Osteoblast (primary cell): ENCODE measurements at regions not wholly inside any gene's neighbourhood (a gene's known extent, or its start where the extent isn't known, plus 50 kb on each side); places are given as distances from the start of the nearest gene placed in this dataset.

ENCODE experiments used
- DNase-seq: peaks from one replicate; pipeline ENCODE4 v3.0.0; 2011; ENCODE audit warnings: low spot score, mixed read lengths; ENCODE audit not compliant: insufficient read length; ENCODE audit errors: missing footprints
- H2AFZ ChIP-seq: 2 replicates; pipeline ENCODE4 v1.6.0; 2011; ENCODE audit warnings: mild to moderate bottlenecking, low read length
- H3K27ac ChIP-seq: 2 replicates; pipeline ENCODE4 v1.5.1; 2011; ENCODE audit warnings: mild to moderate bottlenecking, low read depth, low read length, moderate library complexity
- H3K27me3 ChIP-seq: 2 replicates; pipeline ENCODE4 v1.6.0; 2012; ENCODE audit warnings: mild to moderate bottlenecking, control low read depth, inconsistent platforms, low read length, moderate library complexity; ENCODE audit not compliant: insufficient read depth
- H3K36me3 ChIP-seq: 2 replicates; pipeline ENCODE4 v1.5.1; 2011; ENCODE audit warnings: mild to moderate bottlenecking, low read length, control low read depth, moderate library complexity; ENCODE audit not compliant: insufficient read depth
- H3K4me1 ChIP-seq: 2 replicates; pipeline ENCODE4 v1.5.1; 2011; ENCODE audit warnings: mild to moderate bottlenecking, low read length, control low read depth, moderate library complexity; ENCODE audit not compliant: insufficient read depth
- H3K4me2 ChIP-seq: 2 replicates; pipeline ENCODE4 v1.6.0; 2011; ENCODE audit warnings: mild to moderate bottlenecking, low read length; ENCODE audit not compliant: insufficient read depth
- H3K4me3 ChIP-seq: fragments of 200-600 bp; sonication (generic); 3 replicates; pipeline ENCODE4 v1.5.1; 2012; ENCODE audit warnings: mild to moderate bottlenecking, low read length, inconsistent platforms; ENCODE audit not compliant: insufficient read depth
- H3K79me2 ChIP-seq: 2 replicates; pipeline ENCODE4 v1.6.0; 2012; ENCODE audit warnings: mild to moderate bottlenecking, low read length, control low read depth, inconsistent platforms; ENCODE audit not compliant: insufficient read depth
- H3K9me3 ChIP-seq: 2 replicates; pipeline ENCODE4 v1.5.1; 2011; ENCODE audit warnings: low read depth, low read length, control low read depth
- H4K20me1 ChIP-seq: 2 replicates; pipeline ENCODE4 v1.6.0; 2012; ENCODE audit warnings: mild to moderate bottlenecking, low read length, control low read depth; ENCODE audit not compliant: insufficient read depth
- TF ChIP-seq, protein P1 (sequence below): IDR thresholded peaks from 2 replicates; pipeline ENCODE4 v1.5.1; 2011; ENCODE audit warnings: mild to moderate bottlenecking, low read depth, low read length, moderate library complexity; ENCODE audit errors: extremely low read depth

DNA sequence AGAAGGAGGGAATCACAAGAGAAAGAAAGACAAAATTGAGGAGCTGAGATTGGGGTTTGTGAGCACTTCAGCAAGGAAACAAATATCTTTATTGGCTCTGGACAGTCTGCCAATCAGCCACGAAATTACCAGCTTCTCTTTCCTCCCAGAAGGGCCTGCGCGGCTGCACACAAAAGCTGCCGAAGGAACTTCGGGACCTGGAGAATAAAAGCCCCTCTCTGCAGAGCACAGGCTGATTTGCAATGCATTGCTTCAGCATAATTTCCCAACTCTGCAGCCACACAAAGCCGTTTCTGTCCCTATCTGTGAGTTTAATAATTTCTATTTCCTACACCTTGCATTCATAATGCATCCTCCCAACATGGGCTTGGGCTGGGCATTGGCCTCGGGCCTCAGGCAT lies 522.6 kb downstream of the BUD13 start:
- Histone ChIP-seq H3K27ac (no peak overlapping the region), H3K79me2 (no peaks in the 10 kb centered on the region), H3K4me1 (no peaks in the 10 kb centered on the region), H3K9me3 (no peaks in the 10 kb centered on the region), H3K27me3 (no peaks in the 10 kb centered on the region), H3K4me2 (no peak overlapping the region), H4K20me1 (no peaks in the 10 kb centered on the region), H3K4me3 (no peak overlapping the region), H3K36me3 (no peaks in the 10 kb centered on the region), H2AFZ (no peak overlapping the region)
- TF ChIP-seq, protein P1, sequence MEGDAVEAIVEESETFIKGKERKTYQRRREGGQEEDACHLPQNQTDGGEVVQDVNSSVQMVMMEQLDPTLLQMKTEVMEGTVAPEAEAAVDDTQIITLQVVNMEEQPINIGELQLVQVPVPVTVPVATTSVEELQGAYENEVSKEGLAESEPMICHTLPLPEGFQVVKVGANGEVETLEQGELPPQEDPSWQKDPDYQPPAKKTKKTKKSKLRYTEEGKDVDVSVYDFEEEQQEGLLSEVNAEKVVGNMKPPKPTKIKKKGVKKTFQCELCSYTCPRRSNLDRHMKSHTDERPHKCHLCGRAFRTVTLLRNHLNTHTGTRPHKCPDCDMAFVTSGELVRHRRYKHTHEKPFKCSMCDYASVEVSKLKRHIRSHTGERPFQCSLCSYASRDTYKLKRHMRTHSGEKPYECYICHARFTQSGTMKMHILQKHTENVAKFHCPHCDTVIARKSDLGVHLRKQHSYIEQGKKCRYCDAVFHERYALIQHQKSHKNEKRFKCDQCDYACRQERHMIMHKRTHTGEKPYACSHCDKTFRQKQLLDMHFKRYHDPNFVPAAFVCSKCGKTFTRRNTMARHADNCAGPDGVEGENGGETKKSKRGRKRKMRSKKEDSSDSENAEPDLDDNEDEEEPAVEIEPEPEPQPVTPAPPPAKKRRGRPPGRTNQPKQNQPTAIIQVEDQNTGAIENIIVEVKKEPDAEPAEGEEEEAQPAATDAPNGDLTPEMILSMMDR = no peak
- DNase-seq = no peak

DNA sequence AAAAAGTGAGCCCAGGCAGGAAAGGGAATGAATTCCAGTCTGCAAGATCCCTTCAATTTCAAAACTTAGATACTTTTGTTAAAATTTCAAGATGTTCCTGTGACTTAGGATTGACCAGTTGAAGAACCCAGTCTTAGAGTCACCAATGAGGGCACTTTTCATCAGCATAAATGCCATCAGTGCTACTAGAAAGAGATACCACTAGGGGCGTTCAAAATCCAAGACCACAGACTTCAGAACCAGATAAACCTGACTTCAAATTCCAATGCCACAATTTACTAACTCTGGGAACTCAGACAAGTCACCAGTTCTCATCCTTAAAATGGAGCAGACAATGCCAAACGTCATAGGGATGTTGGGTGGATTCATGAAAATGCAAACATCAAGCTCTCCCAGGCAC lies 523.2 kb downstream of the BUD13 start:
- Histone ChIP-seq H3K27ac (no peak overlapping the region), H3K79me2 (no peaks in the 10 kb centered on the region), H3K4me2 (no peak overlapping the region), H3K4me1 (no peaks in the 10 kb centered on the region), H2AFZ (no peak overlapping the region), H3K36me3 (no peaks in the 10 kb centered on the region), H3K9me3 (no peaks in the 10 kb centered on the region), H3K4me3 (no peak overlapping the region), H4K20me1 (no peaks in the 10 kb centered on the region), H3K27me3 (no peaks in the 10 kb centered on the region)
- TF ChIP-seq, protein P1 = no peak
- no peak for DNase-seq

DNA sequence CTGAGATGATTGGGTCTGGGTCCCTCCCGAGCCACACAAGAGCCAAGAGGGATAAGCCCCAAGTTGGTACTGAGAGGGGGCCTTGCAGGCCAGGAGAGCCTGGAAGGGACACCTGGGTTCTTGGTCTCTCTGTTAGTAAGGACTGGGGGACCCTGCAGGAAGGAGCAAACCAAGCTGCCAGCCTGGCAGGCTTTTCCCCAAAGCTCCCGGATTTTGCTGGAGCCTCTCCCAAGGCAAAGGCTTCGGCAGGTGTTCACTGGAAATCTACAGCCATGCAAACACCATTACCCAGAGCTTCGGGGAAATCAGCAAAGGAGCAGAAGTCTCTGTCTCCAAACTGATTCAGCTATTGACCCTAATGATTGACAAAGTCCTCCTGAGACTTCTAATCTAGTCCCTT lies 527.9 kb downstream of the BUD13 start:
- H3K36me3 ChIP-seq = no peaks in the 10 kb centered on the region
- no peak overlapping the region for H3K4me2 ChIP-seq
- no peaks in the 10 kb centered on the region for H4K20me1 ChIP-seq
- no peak overlapping the region for H3K27ac ChIP-seq
- H2AFZ ChIP-seq = no peak overlapping the region
- H3K4me1 ChIP-seq = no peaks in the 10 kb centered on the region
- TF ChIP-seq, protein P1 = no peak
- no peaks in the 10 kb centered on the region for H3K9me3 ChIP-seq
- H3K4me3 ChIP-seq = no peak overlapping the region
- H3K79me2 ChIP-seq = no peaks in the 10 kb centered on the region
- H3K27me3 ChIP-seq = no peaks in the 10 kb centered on the region
- DNase-seq = no peak

DNA sequence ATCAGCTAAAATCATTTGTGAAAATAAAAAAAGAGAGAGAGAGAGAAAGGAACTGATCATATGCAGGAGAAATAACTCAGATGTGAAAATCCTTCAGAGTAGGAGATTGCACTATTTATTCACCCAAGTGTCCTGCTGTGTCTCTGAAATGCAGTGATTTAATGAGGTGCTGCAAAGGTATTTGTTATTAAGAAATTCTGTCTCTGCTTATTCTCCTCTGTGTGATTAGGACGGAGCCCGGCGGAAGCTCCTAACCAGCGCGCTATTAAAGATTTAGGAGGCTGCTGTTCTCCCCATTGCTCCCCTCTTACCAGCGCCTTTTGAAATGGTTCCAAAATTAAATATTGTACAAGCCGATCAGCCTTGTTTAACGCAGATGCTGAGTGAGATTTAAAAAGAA lies 528.3 kb downstream of the BUD13 start:
- no peaks in the 10 kb centered on the region for H3K9me3 ChIP-seq
- H3K4me3 ChIP-seq = no peak overlapping the region
- no peak overlapping the region for H3K27ac ChIP-seq
- no peaks in the 10 kb centered on the region for H3K36me3 ChIP-seq
- H3K4me2 ChIP-seq = no peak overlapping the region
- no peak overlapping the region for H2AFZ ChIP-seq
- TF ChIP-seq, protein P1 = no peak
- no peaks in the 10 kb centered on the region for H3K27me3 ChIP-seq
- no peaks in the 10 kb centered on the region for H3K79me2 ChIP-seq
- no peak for DNase-seq
- no peaks in the 10 kb centered on the region for H4K20me1 ChIP-seq
- H3K4me1 ChIP-seq = no peaks in the 10 kb centered on the region
